Breast epithelium (tissue), 3 donors: ENCODE measurements at regions not wholly inside any gene's neighbourhood (a gene's known extent, or its start where the extent isn't known, plus 50 kb on each side); places are given as distances from the start of the nearest gene placed in this dataset.

Experiments
- CTCF ChIP-seq, 3 donors: fragments of 450-650 bp; IDR thresholded peaks; one replicate each; pipeline ENCODE4 v1.5.1; 2016 to 2017; ENCODE audit warnings: antibody characterized with exemption in 3 of 3, mild to moderate bottlenecking in 3 of 3, moderate library complexity in 3 of 3
- POLR2A ChIP-seq: fragments of 450-650 bp; IDR thresholded peaks from one replicate; pipeline ENCODE4 v1.6.1; 2016; ENCODE audit warnings: antibody characterized with exemption, mild to moderate bottlenecking, moderate library complexity
- POLR2AphosphoS5 ChIP-seq, 3 donors: sonication (generic); formaldehyde crosslinking; IDR thresholded peaks; one replicate each; pipeline ENCODE4 v1.6.1; 2017; ENCODE audit warnings: antibody characterized with exemption in 3 of 3

- TF ChIP-seq CTCF (IDR thresholded peaks at IDR 0.05) (no peak), POLR2A (no peak), POLR2AphosphoS5 (IDR thresholded peaks at IDR 0.05) (no peak)
Observed at GRCh38 chr5:125267636-125268248, 521.3 kb upstream of the ZNF608 start.
